HL-60 (cell line): ENCODE measurements at regions not wholly inside any gene's neighbourhood (a gene's known extent, or its start where the extent isn't known, plus 50 kb on each side); places are given as distances from the start of the nearest gene placed in this dataset.

Experiments
- GABPA ChIP-seq: IDR thresholded peaks from 2 replicates; pipeline ENCODE4 v1.6.1; 2012; ENCODE audit warnings: low read depth
- POLR2AphosphoS5 ChIP-seq: IDR thresholded peaks from 2 replicates; pipeline ENCODE4 v1.6.1; 2012; ENCODE audit warnings: low read depth
- TF ChIP-seq, protein P1 (sequence below): IDR thresholded peaks from one replicate; pipeline ENCODE4 v1.5.1; 2011; ENCODE audit warnings: low read length, control low read depth, inconsistent platforms; ENCODE audit not compliant: insufficient read depth

- TF ChIP-seq GABPA: no peak
- TF ChIP-seq, protein P1, sequence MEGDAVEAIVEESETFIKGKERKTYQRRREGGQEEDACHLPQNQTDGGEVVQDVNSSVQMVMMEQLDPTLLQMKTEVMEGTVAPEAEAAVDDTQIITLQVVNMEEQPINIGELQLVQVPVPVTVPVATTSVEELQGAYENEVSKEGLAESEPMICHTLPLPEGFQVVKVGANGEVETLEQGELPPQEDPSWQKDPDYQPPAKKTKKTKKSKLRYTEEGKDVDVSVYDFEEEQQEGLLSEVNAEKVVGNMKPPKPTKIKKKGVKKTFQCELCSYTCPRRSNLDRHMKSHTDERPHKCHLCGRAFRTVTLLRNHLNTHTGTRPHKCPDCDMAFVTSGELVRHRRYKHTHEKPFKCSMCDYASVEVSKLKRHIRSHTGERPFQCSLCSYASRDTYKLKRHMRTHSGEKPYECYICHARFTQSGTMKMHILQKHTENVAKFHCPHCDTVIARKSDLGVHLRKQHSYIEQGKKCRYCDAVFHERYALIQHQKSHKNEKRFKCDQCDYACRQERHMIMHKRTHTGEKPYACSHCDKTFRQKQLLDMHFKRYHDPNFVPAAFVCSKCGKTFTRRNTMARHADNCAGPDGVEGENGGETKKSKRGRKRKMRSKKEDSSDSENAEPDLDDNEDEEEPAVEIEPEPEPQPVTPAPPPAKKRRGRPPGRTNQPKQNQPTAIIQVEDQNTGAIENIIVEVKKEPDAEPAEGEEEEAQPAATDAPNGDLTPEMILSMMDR: no peak
- no peak for TF ChIP-seq POLR2AphosphoS5
Measured at GRCh38 chr14:32003585-32003984, 73.5 kb upstream of the ARHGAP5 start.
